ENCODE measurements at regions not wholly inside any gene's neighbourhood (a gene's known extent, or its start where the extent isn't known, plus 50 kb on each side); places are given as distances from the start of the nearest gene placed in this dataset.

GRCh38 chr2:239598011-239598731 is 197.4 kb upstream of the HDAC4 start:
- no peak overlapping the region for H3K27ac ChIP-seq
- 77 to 100% methylated on average over 1 to 23 of the region's 23 CpGs for WGBS, 2 donors (ENCODE audit: low coverage in 1 of 2)
- no peaks in the 10 kb centered on the region for H3K27me3 ChIP-seq
- in situ Hi-C loops (cut with MboI; ENCODE audit: low pct_ligation_motif_present in 1 of 4, low pct_unique_long_range_greater_than_20kb in 1 of 4, low sequenced_read_pairs in 3 of 4) = no loop called here
- no peaks in the 10 kb centered on the region for H3K9me3 ChIP-seq
- intact Hi-C loops (cut with DNase I; ENCODE audit: low total_unique reads) = no loop called here
- no peaks in the 10 kb centered on the region for H3K4me1 ChIP-seq
- no peak overlapping the region for H3K4me3 ChIP-seq
- H3K36me3 ChIP-seq = no peaks in the 10 kb centered on the region
- DNase-seq = no peak
- no peak for TF ChIP-seq EP300 (IDR thresholded peaks at IDR 0.05; ENCODE audit: low read depth)
- TF ChIP-seq, protein P1, sequence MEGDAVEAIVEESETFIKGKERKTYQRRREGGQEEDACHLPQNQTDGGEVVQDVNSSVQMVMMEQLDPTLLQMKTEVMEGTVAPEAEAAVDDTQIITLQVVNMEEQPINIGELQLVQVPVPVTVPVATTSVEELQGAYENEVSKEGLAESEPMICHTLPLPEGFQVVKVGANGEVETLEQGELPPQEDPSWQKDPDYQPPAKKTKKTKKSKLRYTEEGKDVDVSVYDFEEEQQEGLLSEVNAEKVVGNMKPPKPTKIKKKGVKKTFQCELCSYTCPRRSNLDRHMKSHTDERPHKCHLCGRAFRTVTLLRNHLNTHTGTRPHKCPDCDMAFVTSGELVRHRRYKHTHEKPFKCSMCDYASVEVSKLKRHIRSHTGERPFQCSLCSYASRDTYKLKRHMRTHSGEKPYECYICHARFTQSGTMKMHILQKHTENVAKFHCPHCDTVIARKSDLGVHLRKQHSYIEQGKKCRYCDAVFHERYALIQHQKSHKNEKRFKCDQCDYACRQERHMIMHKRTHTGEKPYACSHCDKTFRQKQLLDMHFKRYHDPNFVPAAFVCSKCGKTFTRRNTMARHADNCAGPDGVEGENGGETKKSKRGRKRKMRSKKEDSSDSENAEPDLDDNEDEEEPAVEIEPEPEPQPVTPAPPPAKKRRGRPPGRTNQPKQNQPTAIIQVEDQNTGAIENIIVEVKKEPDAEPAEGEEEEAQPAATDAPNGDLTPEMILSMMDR (IDR thresholded peaks at IDR 0.05) = no peak
- TF ChIP-seq POLR2A (IDR thresholded peaks at IDR 0.05) = no peak
- no peak for TF ChIP-seq POLR2AphosphoS5 (IDR thresholded peaks at IDR 0.05)

DNA sequence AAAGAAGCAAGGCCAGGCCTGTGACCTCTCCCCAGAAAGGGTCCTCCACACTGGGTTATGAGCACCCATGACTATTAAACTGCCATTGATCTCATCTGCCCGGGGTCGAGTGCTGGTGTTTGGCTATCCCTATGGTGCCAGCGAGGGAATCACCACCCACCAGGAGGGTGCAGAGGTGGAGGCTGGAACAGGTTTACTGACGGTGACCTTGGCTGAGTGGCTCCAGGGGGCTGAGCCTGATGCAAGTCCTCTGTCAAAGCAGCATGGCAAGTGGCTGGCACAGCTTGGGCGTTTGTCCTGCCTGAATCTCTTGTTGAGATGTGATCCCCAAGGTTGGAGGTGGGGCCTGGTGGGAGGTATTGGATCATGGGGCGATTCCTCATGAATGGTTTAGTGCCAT is 196.4 kb upstream of the HDAC4 start:
- H3K36me3 ChIP-seq = no peaks in the 10 kb centered on the region
- no peaks in the 10 kb centered on the region for H3K27me3 ChIP-seq
- no peaks in the 10 kb centered on the region for H3K4me1 ChIP-seq
- H3K9me3 ChIP-seq = no peaks in the 10 kb centered on the region
- intact Hi-C loops (cut with DNase I; ENCODE audit: low total_unique reads) = no loop called here
- WGBS, 2 donors (ENCODE audit: low coverage in 1 of 2) = 69 to 82% methylated on average over 2 to 6 of the region's 6 CpGs
- no peak for TF ChIP-seq POLR2AphosphoS5 (IDR thresholded peaks at IDR 0.05)
- TF ChIP-seq EP300 (IDR thresholded peaks at IDR 0.05; ENCODE audit: low read depth) = no peak
- TF ChIP-seq, protein P1 (IDR thresholded peaks at IDR 0.05) = no peak
- no peak for TF ChIP-seq POLR2A (IDR thresholded peaks at IDR 0.05)
- in situ Hi-C loops (cut with MboI; ENCODE audit: low pct_ligation_motif_present in 1 of 4, low pct_unique_long_range_greater_than_20kb in 1 of 4, low sequenced_read_pairs in 3 of 4) = no loop called here
- no peak overlapping the region for H3K4me3 ChIP-seq
- H3K27ac ChIP-seq = no peak overlapping the region
- no peak for DNase-seq

GRCh38 chr2:239596792-239597191 is 196.0 kb upstream of the HDAC4 start:
- no peak for DNase-seq
- Histone ChIP-seq H3K4me3 (no peak overlapping the region), H3K36me3 (no peaks in the 10 kb centered on the region), H3K9me3 (no peaks in the 10 kb centered on the region), H3K27me3 (no peaks in the 10 kb centered on the region), H3K27ac (no peak overlapping the region), H3K4me1 (no peaks in the 10 kb centered on the region)
- WGBS, 2 donors (ENCODE audit: low coverage in 1 of 2) = 86% methylated on average over 11 of the region's 11 CpGs; no CpG with 5 or more reads in 1 of the 2 donors
- intact Hi-C loops (cut with DNase I; ENCODE audit: low total_unique reads) (no loop called here), in situ Hi-C loops (cut with MboI; ENCODE audit: low pct_ligation_motif_present in 1 of 4, low pct_unique_long_range_greater_than_20kb in 1 of 4, low sequenced_read_pairs in 3 of 4) (no loop called here)
- no peak for TF ChIP-seq POLR2A (IDR thresholded peaks at IDR 0.05)
- no peak for TF ChIP-seq EP300 (IDR thresholded peaks at IDR 0.05; ENCODE audit: low read depth)
- no peak for TF ChIP-seq POLR2AphosphoS5 (IDR thresholded peaks at IDR 0.05)
- TF ChIP-seq, protein P1 (IDR thresholded peaks at IDR 0.05) = no peak

- H3K36me3 ChIP-seq = no peaks in the 10 kb centered on the region
- in situ Hi-C loops (cut with MboI; ENCODE audit: low pct_ligation_motif_present in 1 of 4, low pct_unique_long_range_greater_than_20kb in 1 of 4, low sequenced_read_pairs in 3 of 4) = no loop called here
- no peaks in the 10 kb centered on the region for H3K4me1 ChIP-seq
- 79 to 83% methylated on average over 1 to 4 of the region's 4 CpGs for WGBS, 2 donors (ENCODE audit: low coverage in 1 of 2)
- TF ChIP-seq POLR2A (IDR thresholded peaks at IDR 0.05) (no peak), EP300 (IDR thresholded peaks at IDR 0.05; ENCODE audit: low read depth) (no peak), POLR2AphosphoS5 (IDR thresholded peaks at IDR 0.05) (no peak)
- TF ChIP-seq, protein P1 (IDR thresholded peaks at IDR 0.05) = no peak
- H3K27me3 ChIP-seq = no peaks in the 10 kb centered on the region
- no peaks in the 10 kb centered on the region for H3K9me3 ChIP-seq
- H3K4me3 ChIP-seq = no peak overlapping the region
- no peak for DNase-seq
- intact Hi-C loops (cut with DNase I; ENCODE audit: low total_unique reads) = no loop called here
- no peak overlapping the region for H3K27ac ChIP-seq
Observed at GRCh38 chr2:239596253-239596652, 195.4 kb upstream of the HDAC4 start.
